ENCODE measurements at regions not wholly inside any gene's neighbourhood (a gene's known extent, or its start where the extent isn't known, plus 50 kb on each side); places are given as distances from the start of the nearest gene placed in this dataset.
"Not testable (repeated sequence)": the region's sequence is repeated elsewhere in the genome, so short reads cannot be mapped to it uniquely, and the experiment has no call there.

- Mint-ChIP-seq H3K36me3 (ENCODE audit: insufficient read depth) (no peaks in the 10 kb centered on the region), H3K27me3 (peaks cover 29 to 70% of the 10 kb centered on the region in 2 donors), H3K4me1 (ENCODE audit: low read depth in 2 of 2) (no peaks in the 10 kb centered on the region), H3K4me3 (no peak overlapping the region), H3K9me3 (no peaks in the 10 kb centered on the region), H3K27ac (no peak overlapping the region)
- DNase-seq (no peak), ATAC-seq (replicated peaks) (no peak)
Measured at GRCh38 chr9:134526584-134527477, 114.8 kb upstream of the COL5A1 start.

- Mint-ChIP-seq H3K9me3 (no peaks in the 10 kb centered on the region), H3K27me3 (peaks cover 23 to 48% of the 10 kb centered on the region in 2 donors), H3K4me1 (ENCODE audit: low read depth in 2 of 2) (no peaks in the 10 kb centered on the region), H3K27ac (no peak overlapping the region), H3K36me3 (ENCODE audit: insufficient read depth) (no peaks in the 10 kb centered on the region), H3K4me3 (no peak overlapping the region)
- DNase-seq (no peak), ATAC-seq (replicated peaks) (no peak)
Measured at GRCh38 chr9:134530724-134531123, 110.9 kb upstream of the COL5A1 start.

- no peak for ATAC-seq (replicated peaks)
- H3K9me3 Mint-ChIP-seq, result no peaks in the 10 kb centered on the region
- no peaks in the 10 kb centered on the region for H3K36me3 Mint-ChIP-seq (ENCODE audit: insufficient read depth)
- no peak overlapping the region for H3K4me3 Mint-ChIP-seq
- peaks cover 18 to 48% of the 10 kb centered on the region in 2 donors for H3K27me3 Mint-ChIP-seq
- DNase-seq, result no peak
- H3K4me1 Mint-ChIP-seq (ENCODE audit: low read depth in 2 of 2), result no peaks in the 10 kb centered on the region
- H3K27ac Mint-ChIP-seq, result no peak overlapping the region
Measured at GRCh38 chr9:134531220-134531970, 110.2 kb upstream of the COL5A1 start.

GRCh38 chr9:134532084-134532483 is 109.5 kb upstream of the COL5A1 start:
- Mint-ChIP-seq H3K36me3 (ENCODE audit: insufficient read depth) (no peaks in the 10 kb centered on the region), H3K27ac (no peak overlapping the region), H3K4me1 (ENCODE audit: low read depth in 2 of 2) (no peaks in the 10 kb centered on the region), H3K27me3 (peaks cover 13 to 48% of the 10 kb centered on the region in 2 donors), H3K9me3 (no peaks in the 10 kb centered on the region), H3K4me3 (no peak overlapping the region)
- ATAC-seq (replicated peaks), result no peak
- no peak for DNase-seq

- not testable (repeated sequence) for ATAC-seq (replicated peaks); H3K9me3 Mint-ChIP-seq; DNase-seq; H3K36me3 Mint-ChIP-seq (ENCODE audit: insufficient read depth); H3K27ac Mint-ChIP-seq; H3K4me3 Mint-ChIP-seq; H3K4me1 Mint-ChIP-seq (ENCODE audit: low read depth in 2 of 2)
- H3K27me3 Mint-ChIP-seq, result peaks cover 12 to 48% of the 10 kb centered on the region in 2 donors
Measured at GRCh38 chr9:134532661-134533060, 108.9 kb upstream of the COL5A1 start.

GRCh38 chr9:134533850-134534588 is 107.6 kb upstream of the COL5A1 start:
- DNase-seq (no peak), ATAC-seq (replicated peaks) (no peak)
- Mint-ChIP-seq H3K4me3 (no peak overlapping the region), H3K36me3 (ENCODE audit: insufficient read depth) (no peaks in the 10 kb centered on the region), H3K27me3 (peaks cover 13 to 58% of the 10 kb centered on the region in 2 donors), H3K27ac (no peak overlapping the region), H3K4me1 (ENCODE audit: low read depth in 2 of 2) (no peaks in the 10 kb centered on the region), H3K9me3 (no peaks in the 10 kb centered on the region)

GRCh38 chr9:134534661-134535080 is 106.9 kb upstream of the COL5A1 start:
- DNase-seq (no peak), ATAC-seq (replicated peaks) (no peak)
- Mint-ChIP-seq H3K27me3 (peaks cover 18 to 52% of the 10 kb centered on the region in 2 donors), H3K4me1 (ENCODE audit: low read depth in 2 of 2) (no peaks in the 10 kb centered on the region), H3K36me3 (ENCODE audit: insufficient read depth) (no peaks in the 10 kb centered on the region), H3K9me3 (no peaks in the 10 kb centered on the region), H3K4me3 (no peak overlapping the region), H3K27ac (no peak overlapping the region)

GRCh38 chr9:134535171-134535570 is 106.4 kb upstream of the COL5A1 start:
- ATAC-seq (replicated peaks), result no peak
- H3K27me3 Mint-ChIP-seq, result peaks cover 19 to 47% of the 10 kb centered on the region in 2 donors

GRCh38 chr9:134536101-134536900 is 105.3 kb upstream of the COL5A1 start:
- no peaks in the 10 kb centered on the region for H3K4me1 Mint-ChIP-seq (ENCODE audit: low read depth in 2 of 2)
- DNase-seq, result no peak
- H3K9me3 Mint-ChIP-seq, result no peaks in the 10 kb centered on the region

More at GRCh38 chr9:134535171-134535570, 106.4 kb upstream of the COL5A1 start:
- DNase-seq, result no peak
- H3K27ac Mint-ChIP-seq, result no peak overlapping the region
- no peak overlapping the region for H3K4me3 Mint-ChIP-seq
- H3K9me3 Mint-ChIP-seq, result no peaks in the 10 kb centered on the region
- no peaks in the 10 kb centered on the region for H3K4me1 Mint-ChIP-seq (ENCODE audit: low read depth in 2 of 2)
- no peaks in the 10 kb centered on the region for H3K36me3 Mint-ChIP-seq (ENCODE audit: insufficient read depth)

GRCh38 chr9:134536931-134537330 is 104.7 kb upstream of the COL5A1 start:
- DNase-seq, result no peak
- H3K4me3 Mint-ChIP-seq, result no peak overlapping the region
- no peaks in the 10 kb centered on the region for H3K9me3 Mint-ChIP-seq
- H3K4me1 Mint-ChIP-seq (ENCODE audit: low read depth in 2 of 2), result no peaks in the 10 kb centered on the region
- peaks cover 19 to 35% of the 10 kb centered on the region in 2 donors for H3K27me3 Mint-ChIP-seq
- H3K36me3 Mint-ChIP-seq (ENCODE audit: insufficient read depth), result no peaks in the 10 kb centered on the region
- ATAC-seq (replicated peaks), result no peak
- H3K27ac Mint-ChIP-seq, result no peak overlapping the region

More at GRCh38 chr9:134536101-134536900, 105.3 kb upstream of the COL5A1 start:
- Mint-ChIP-seq H3K4me3 (no peak overlapping the region), H3K27ac (no peak overlapping the region), H3K36me3 (ENCODE audit: insufficient read depth) (no peaks in the 10 kb centered on the region), H3K27me3 (peaks cover 19 to 35% of the 10 kb centered on the region in 2 donors)
- no peak for ATAC-seq (replicated peaks)

- H3K9me3 Mint-ChIP-seq, result no peaks in the 10 kb centered on the region
- DNase-seq, result no peak
- ATAC-seq (replicated peaks), result no peak
- H3K27ac Mint-ChIP-seq, result no peak overlapping the region
- H3K4me3 Mint-ChIP-seq, result no peak overlapping the region
- H3K4me1 Mint-ChIP-seq (ENCODE audit: low read depth in 2 of 2), result no peaks in the 10 kb centered on the region
- H3K27me3 Mint-ChIP-seq, result peaks cover 19 to 35% of the 10 kb centered on the region in 2 donors
- H3K36me3 Mint-ChIP-seq (ENCODE audit: insufficient read depth), result no peaks in the 10 kb centered on the region
Measured at GRCh38 chr9:134537951-134538641, 103.5 kb upstream of the COL5A1 start.

GRCh38 chr9:134538856-134539566 is 102.6 kb upstream of the COL5A1 start:
- H3K27ac Mint-ChIP-seq, result no peak overlapping the region
- H3K36me3 Mint-ChIP-seq (ENCODE audit: insufficient read depth), result no peaks in the 10 kb centered on the region
- H3K4me1 Mint-ChIP-seq (ENCODE audit: low read depth in 2 of 2), result no peaks in the 10 kb centered on the region
- no peak for DNase-seq
- no peak overlapping the region for H3K4me3 Mint-ChIP-seq
- no peak for ATAC-seq (replicated peaks)
- H3K27me3 Mint-ChIP-seq, result peaks cover 25 to 40% of the 10 kb centered on the region in 2 donors
- H3K9me3 Mint-ChIP-seq, result no peaks in the 10 kb centered on the region

All from effector memory CD8-positive, alpha-beta T cell (primary cell).